ENCODE measurements at regions not wholly inside any gene's neighbourhood (a gene's known extent, or its start where the extent isn't known, plus 50 kb on each side); places are given as distances from the start of the nearest gene placed in this dataset.

GRCh38 chrX:19270727-19271126 lies 73.0 kb upstream of the PDHA1 start:
- TF ChIP-seq POLR2A (IDR thresholded peaks at IDR 0.05; ENCODE audit: low read length) (no peak), GATA1 (IDR thresholded peaks at IDR 0.05; ENCODE audit: low read depth, low read length) (no peak)
